ENCODE measurements at regions not wholly inside any gene's neighbourhood (a gene's known extent, or its start where the extent isn't known, plus 50 kb on each side); places are given as distances from the start of the nearest gene placed in this dataset.

DNA sequence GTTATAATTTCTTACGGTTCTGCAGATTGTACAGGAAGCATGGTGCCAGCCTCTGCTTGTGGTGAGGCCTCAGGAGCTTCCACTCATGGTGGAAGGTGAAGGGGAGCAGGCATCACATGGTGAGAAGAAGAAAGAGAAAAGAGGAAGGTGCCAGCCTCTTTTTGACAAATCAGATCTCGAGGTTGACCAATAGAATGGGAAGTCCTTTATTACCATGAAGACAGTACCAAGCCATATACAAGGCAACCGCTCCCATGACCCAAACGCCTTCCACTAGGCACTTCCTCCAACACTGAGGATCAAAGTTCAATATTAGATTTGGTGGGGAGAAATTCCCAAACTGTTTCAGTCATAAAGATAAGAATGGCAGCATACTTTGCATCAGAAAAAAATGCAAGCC lies 502.8 kb downstream of the GLRX3 start:
- TF ChIP-seq, protein P1, sequence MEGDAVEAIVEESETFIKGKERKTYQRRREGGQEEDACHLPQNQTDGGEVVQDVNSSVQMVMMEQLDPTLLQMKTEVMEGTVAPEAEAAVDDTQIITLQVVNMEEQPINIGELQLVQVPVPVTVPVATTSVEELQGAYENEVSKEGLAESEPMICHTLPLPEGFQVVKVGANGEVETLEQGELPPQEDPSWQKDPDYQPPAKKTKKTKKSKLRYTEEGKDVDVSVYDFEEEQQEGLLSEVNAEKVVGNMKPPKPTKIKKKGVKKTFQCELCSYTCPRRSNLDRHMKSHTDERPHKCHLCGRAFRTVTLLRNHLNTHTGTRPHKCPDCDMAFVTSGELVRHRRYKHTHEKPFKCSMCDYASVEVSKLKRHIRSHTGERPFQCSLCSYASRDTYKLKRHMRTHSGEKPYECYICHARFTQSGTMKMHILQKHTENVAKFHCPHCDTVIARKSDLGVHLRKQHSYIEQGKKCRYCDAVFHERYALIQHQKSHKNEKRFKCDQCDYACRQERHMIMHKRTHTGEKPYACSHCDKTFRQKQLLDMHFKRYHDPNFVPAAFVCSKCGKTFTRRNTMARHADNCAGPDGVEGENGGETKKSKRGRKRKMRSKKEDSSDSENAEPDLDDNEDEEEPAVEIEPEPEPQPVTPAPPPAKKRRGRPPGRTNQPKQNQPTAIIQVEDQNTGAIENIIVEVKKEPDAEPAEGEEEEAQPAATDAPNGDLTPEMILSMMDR (IDR thresholded peaks at IDR 0.05): no peak
- TF ChIP-seq SIN3A (IDR thresholded peaks at IDR 0.05; ENCODE audit: borderline replicate concordance, insufficient read depth, low read depth, low read length): no peak
